Muscle layer of duodenum (tissue), 2 donors: ENCODE measurements at regions not wholly inside any gene's neighbourhood (a gene's known extent, or its start where the extent isn't known, plus 50 kb on each side); places are given as distances from the start of the nearest gene placed in this dataset.
"Not testable (repeated sequence)": the region's sequence is repeated elsewhere in the genome, so short reads cannot be mapped to it uniquely, and the experiment has no call there.

Experiments used
- H3K27ac ChIP-seq: one replicate; pipeline ENCODE4 v1.7.0; 2013; ENCODE audit warnings: mild to moderate bottlenecking, low read length
- H3K27me3 ChIP-seq: one replicate; pipeline ENCODE4 v1.7.0; 2013; ENCODE audit warnings: low read depth, mild to moderate bottlenecking, control low read depth, low read length
- H3K36me3 ChIP-seq, 2 donors: one replicate each; pipeline ENCODE4 v1.7.0; 2013; ENCODE audit warnings: low read length in 2 of 2, control low read depth in 1 of 2, mild to moderate bottlenecking in 1 of 2; ENCODE audit not compliant: insufficient read depth in 2 of 2, control insufficient read depth in 1 of 2
- H3K4me1 ChIP-seq, 2 donors: one replicate each; pipeline ENCODE4 v1.7.0; 2013; ENCODE audit warnings: low read length in 2 of 2, mild to moderate bottlenecking in 2 of 2, control low read depth in 1 of 2, moderate library complexity in 1 of 2; ENCODE audit not compliant: insufficient read depth in 2 of 2, control insufficient read depth in 1 of 2
- H3K4me3 ChIP-seq, 2 donors: one replicate each; pipeline ENCODE4 v1.7.0; 2013; ENCODE audit warnings: low read length in 2 of 2, low read depth in 1 of 2, mild to moderate bottlenecking in 1 of 2
- H3K9me3 ChIP-seq, 2 donors: one replicate each; pipeline ENCODE4 v1.7.0; 2013; ENCODE audit warnings: low read length in 2 of 2, control low read depth in 1 of 2, mild to moderate bottlenecking in 1 of 2; ENCODE audit not compliant: control insufficient read depth in 1 of 2
- donor health status: healthy.

DNA sequence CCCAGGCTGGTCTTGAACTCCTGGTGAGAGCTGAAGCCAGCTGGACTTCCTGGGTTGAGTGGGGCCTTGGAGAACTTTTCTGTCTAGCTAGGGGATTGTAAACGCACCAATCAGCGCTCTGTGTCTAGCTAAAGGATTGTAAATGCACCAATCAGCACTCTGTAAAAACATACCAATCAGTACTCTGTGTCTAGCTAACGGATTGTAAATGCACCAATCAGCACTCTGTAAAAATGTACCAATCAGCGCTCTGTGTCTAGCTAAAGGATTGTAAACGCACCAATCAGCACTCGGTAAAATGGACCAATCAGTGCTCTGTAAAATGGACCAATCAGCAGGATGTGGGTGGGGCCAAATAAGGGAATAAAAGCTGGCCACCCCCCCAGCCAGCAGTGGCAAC is 76.5 kb upstream of the RESF1 start:
- not testable (repeated sequence) for H3K9me3 ChIP-seq, H3K27me3 ChIP-seq, H3K36me3 ChIP-seq, H3K27ac ChIP-seq, H3K4me1 ChIP-seq, H3K4me3 ChIP-seq

DNA sequence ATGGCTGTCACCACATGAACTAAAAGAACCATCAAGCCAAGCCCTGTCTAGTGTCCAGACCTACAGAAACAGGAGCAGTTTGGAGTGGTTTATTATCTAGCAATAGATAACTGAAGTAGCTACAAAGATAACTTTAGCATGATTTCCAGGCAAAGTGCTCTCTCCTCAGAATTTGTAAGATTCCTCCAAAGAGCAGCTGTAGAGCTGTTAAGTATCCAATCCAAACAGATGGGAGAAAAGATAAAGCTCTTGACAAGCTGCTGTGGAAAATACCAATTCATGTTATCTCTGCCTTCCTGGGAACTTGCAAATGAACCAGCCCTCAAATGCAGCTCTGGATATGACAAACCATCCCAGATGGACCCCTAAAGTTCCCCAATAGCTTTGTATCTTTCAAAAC is 78.9 kb upstream of the RESF1 start:
- H3K4me3 ChIP-seq, result no peak overlapping the region
- H3K27me3 ChIP-seq, result no peaks in the 10 kb centered on the region
- H3K27ac ChIP-seq, result no peak overlapping the region
- H3K36me3 ChIP-seq, result no peaks in the 10 kb centered on the region
- no peaks in the 10 kb centered on the region for H3K4me1 ChIP-seq
- H3K9me3 ChIP-seq, result no peaks in the 10 kb centered on the region

- no peaks in the 10 kb centered on the region for H3K27me3 ChIP-seq
- peaks cover 0 to 5% of the 10 kb centered on the region in 2 donors for H3K4me1 ChIP-seq
- H3K9me3 ChIP-seq, result peaks cover 0 to 3% of the 10 kb centered on the region in 2 donors
- no peak overlapping the region for H3K27ac ChIP-seq
- H3K36me3 ChIP-seq, result no peaks in the 10 kb centered on the region
- no peak overlapping the region for H3K4me3 ChIP-seq
These were observed 81.3 kb upstream of the RESF1 start for GRCh38 chr12:31877884-31878283.

DNA sequence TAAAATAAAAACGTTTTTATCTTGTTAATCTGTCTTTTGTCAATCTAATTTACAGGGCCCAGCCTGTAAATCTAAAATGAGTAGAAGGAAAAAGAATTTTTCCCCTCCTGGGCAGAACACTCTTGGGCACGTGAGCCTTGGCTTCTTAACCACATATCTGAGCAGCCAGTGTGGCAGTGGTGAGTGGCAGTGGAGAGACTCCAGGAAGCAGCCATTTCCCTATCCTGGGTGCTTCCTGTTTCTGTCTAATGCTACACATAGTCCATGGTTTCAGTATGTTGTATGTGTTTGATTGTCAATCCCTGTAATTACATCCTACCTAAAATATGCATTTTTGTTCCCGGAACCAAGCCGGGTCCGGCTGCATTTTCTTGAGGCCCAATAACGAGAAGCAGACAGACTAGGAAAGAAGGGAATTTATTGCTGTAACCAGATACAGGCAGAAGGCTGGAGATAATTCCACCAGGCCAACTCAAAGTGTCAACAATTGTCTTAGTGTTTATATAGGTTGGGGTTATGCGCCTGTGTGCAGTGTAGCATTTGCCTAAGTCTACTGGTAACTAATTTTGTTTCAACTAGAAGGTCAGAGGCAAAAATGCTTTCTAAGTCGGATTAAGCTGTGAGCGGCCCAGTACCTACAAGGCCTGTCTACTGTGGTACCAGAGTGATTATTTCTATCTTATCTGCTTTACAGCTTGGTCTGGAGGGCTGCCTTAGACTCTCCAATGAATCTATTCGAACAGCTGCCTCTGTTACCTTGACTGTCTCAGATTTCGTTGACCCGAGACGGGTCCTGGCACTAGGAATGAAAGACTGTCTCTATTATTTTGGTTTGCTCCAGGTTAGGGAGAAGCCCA is 82.4 kb upstream of the RESF1 start:
- H3K4me1 ChIP-seq, result peaks cover 0 to 5% of the 10 kb centered on the region in 2 donors
- H3K9me3 ChIP-seq, result peaks cover 0 to 3% of the 10 kb centered on the region in 2 donors
- no peaks in the 10 kb centered on the region for H3K27me3 ChIP-seq
- no peak overlapping the region for H3K4me3 ChIP-seq
- H3K27ac ChIP-seq, result no peak overlapping the region
- H3K36me3 ChIP-seq, result no peaks in the 10 kb centered on the region

DNA sequence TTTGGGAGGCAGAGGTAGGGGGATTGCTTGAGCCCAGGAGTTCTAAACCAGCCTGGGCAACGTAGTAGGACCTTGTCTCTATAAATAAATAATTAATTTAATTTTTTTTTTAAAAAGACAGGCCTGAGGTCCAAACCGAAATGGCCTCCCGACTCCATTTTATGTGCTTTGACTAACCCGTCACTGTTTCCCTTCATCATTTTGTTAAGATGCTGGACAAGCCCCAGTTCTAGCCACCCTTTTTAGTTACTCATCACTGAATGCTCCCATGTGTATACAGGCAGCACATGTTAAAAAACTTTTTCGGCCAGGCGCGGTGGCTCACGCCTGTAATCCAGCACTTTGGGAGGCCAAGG is 83.6 kb upstream of the RESF1 start:
- no peaks in the 10 kb centered on the region for H3K36me3 ChIP-seq
- peaks cover 0 to 3% of the 10 kb centered on the region in 2 donors for H3K9me3 ChIP-seq
- H3K4me3 ChIP-seq, result no peak overlapping the region
- no peaks in the 10 kb centered on the region for H3K27me3 ChIP-seq
- peaks cover 0 to 5% of the 10 kb centered on the region in 2 donors for H3K4me1 ChIP-seq
- no peak overlapping the region for H3K27ac ChIP-seq

DNA sequence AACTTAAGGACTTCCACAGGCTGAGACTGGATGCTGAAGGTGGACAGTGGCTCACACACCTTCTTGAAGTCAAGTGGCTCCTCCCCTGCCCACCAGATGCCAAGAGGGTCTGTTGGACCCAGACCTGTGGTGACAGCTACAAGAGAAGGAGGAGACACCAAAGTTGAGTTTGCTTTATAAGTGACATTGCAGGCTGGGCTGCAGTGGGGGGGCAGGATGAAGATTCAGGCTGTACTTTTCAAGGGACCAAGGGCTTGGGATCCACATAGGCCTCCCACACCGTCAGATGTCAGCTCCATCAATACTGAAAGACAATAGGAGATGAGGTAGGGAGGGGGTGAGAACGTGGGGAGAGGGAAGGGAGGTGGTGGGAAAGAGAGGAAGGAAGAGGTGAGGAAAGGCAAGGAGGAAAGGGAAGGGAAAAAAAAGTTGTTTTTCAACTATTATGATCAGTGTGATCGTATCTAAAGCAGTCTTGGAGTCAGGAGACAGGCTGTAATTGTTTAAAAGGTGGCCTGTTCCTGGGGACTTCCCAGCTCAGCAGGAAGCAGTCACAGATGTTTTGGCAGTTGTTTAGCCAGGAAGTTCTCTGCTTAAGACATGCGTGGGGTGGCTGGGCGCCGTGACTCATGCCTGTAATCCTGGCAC is 84.1 kb upstream of the RESF1 start:
- H3K4me3 ChIP-seq, result no peak overlapping the region
- H3K4me1 ChIP-seq, result peaks cover 0 to 5% of the 10 kb centered on the region in 2 donors
- peak overlapping the region; percentile 20 for H3K27ac ChIP-seq
- peaks cover 0 to 3% of the 10 kb centered on the region in 2 donors for H3K9me3 ChIP-seq
- H3K36me3 ChIP-seq, result no peaks in the 10 kb centered on the region
- H3K27me3 ChIP-seq, result no peaks in the 10 kb centered on the region

GRCh38 chr12:31872831-31873604 is 86.2 kb upstream of the RESF1 start:
- no peak overlapping the region for H3K4me3 ChIP-seq
- no peaks in the 10 kb centered on the region for H3K27me3 ChIP-seq
- H3K9me3 ChIP-seq, result peaks cover 0 to 3% of the 10 kb centered on the region in 2 donors
- no peaks in the 10 kb centered on the region for H3K36me3 ChIP-seq
- peaks cover 0 to 5% of the 10 kb centered on the region in 2 donors for H3K4me1 ChIP-seq
- no peak overlapping the region for H3K27ac ChIP-seq

GRCh38 chr12:31869972-31870371 is 89.2 kb upstream of the RESF1 start:
- Histone ChIP-seq H3K27me3 (no peaks in the 10 kb centered on the region), H3K27ac (no peak overlapping the region), H3K9me3 (peaks cover 0 to 3% of the 10 kb centered on the region in 2 donors), H3K4me1 (peaks cover 0 to 2% of the 10 kb centered on the region in 2 donors), H3K4me3 (no peak overlapping the region), H3K36me3 (no peaks in the 10 kb centered on the region)

- peaks cover 0 to 3% of the 10 kb centered on the region in 2 donors for H3K9me3 ChIP-seq
- H3K4me1 ChIP-seq, result no peaks in the 10 kb centered on the region
- no peaks in the 10 kb centered on the region for H3K36me3 ChIP-seq
- no peaks in the 10 kb centered on the region for H3K27me3 ChIP-seq
- H3K4me3 ChIP-seq, result no peak overlapping the region
- no peak overlapping the region for H3K27ac ChIP-seq
These were observed 90.2 kb upstream of the RESF1 start for GRCh38 chr12:31868965-31869364.

- Histone ChIP-seq H3K36me3 (no peaks in the 10 kb centered on the region), H3K4me1 (no peaks in the 10 kb centered on the region), H3K27me3 (no peaks in the 10 kb centered on the region), H3K4me3 (no peak overlapping the region), H3K9me3 (no peaks in the 10 kb centered on the region), H3K27ac (no peak overlapping the region)
These were observed 91.9 kb upstream of the RESF1 start for GRCh38 chr12:31867292-31867691.

DNA sequence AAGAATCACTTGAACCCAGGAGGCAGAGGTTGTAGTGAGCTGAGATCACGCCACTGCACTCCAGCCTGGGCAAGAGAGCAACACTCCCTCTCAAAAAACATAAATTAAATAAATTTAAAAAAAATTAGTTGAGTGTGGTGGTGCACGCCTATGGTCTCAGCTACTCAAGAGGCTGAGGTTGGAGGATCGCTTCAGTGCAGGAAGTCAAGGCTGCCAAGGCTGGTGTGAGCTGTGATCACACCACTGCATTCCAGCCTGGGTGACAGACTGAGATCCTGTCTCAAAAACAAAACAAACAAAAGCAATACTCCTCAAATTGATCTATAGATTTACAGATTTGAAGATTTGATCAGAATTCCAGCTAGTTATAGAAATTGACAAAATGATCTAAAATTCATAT is 92.7 kb upstream of the RESF1 start:
- no peaks in the 10 kb centered on the region for H3K9me3 ChIP-seq
- H3K27ac ChIP-seq, result no peak overlapping the region
- no peaks in the 10 kb centered on the region for H3K4me1 ChIP-seq
- H3K4me3 ChIP-seq, result no peak overlapping the region
- H3K36me3 ChIP-seq, result no peaks in the 10 kb centered on the region
- H3K27me3 ChIP-seq, result no peaks in the 10 kb centered on the region
